Thyroid gland (tissue), 4 donors: ENCODE measurements at regions not wholly inside any gene's neighbourhood (a gene's known extent, or its start where the extent isn't known, plus 50 kb on each side); places are given as distances from the start of the nearest gene placed in this dataset.

Experiments
- POLR2A ChIP-seq, 2 donors: fragments of 450-650 bp; IDR thresholded peaks; one replicate each; pipeline ENCODE4 v1.6.1; 2017; ENCODE audit warnings: antibody characterized with exemption in 2 of 2, mild to moderate bottlenecking in 2 of 2, moderate library complexity in 1 of 2
- TF ChIP-seq, protein P1 (sequence below), 6 experiments: fragments of 200-600 bp in 3 of 6; fragments of 450-650 bp in 3 of 6; sonication (generic) in 3 of 6; IDR thresholded peaks; one replicate each; pipeline ENCODE4 v1.5.1; 2016 to 2019; ENCODE audit warnings: antibody characterized with exemption in 6 of 6, mild to moderate bottlenecking in 2 of 6, inconsistent platforms in 1 of 6, moderate library complexity in 1 of 6

DNA sequence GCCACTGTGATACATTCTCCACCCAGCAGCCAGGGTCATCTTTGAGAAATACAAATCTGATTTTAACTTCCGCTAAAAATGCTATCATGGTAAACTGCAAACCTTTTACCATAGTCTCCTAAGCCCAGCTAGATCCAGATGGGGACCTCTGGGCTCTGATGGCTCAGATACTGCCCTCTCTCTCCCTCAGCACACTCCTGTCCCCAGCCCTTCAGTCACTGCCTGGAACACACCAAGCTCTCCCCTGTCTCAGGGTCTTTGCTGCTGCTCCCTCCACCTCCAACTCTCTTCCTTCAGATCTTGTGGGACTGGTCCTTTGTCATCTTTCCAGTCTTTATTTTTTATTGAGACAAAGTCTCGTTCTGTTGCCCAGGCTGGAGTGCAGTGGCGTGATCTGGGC, 65.1 kb downstream of the SPRY4 start:
- TF ChIP-seq, protein P1, sequence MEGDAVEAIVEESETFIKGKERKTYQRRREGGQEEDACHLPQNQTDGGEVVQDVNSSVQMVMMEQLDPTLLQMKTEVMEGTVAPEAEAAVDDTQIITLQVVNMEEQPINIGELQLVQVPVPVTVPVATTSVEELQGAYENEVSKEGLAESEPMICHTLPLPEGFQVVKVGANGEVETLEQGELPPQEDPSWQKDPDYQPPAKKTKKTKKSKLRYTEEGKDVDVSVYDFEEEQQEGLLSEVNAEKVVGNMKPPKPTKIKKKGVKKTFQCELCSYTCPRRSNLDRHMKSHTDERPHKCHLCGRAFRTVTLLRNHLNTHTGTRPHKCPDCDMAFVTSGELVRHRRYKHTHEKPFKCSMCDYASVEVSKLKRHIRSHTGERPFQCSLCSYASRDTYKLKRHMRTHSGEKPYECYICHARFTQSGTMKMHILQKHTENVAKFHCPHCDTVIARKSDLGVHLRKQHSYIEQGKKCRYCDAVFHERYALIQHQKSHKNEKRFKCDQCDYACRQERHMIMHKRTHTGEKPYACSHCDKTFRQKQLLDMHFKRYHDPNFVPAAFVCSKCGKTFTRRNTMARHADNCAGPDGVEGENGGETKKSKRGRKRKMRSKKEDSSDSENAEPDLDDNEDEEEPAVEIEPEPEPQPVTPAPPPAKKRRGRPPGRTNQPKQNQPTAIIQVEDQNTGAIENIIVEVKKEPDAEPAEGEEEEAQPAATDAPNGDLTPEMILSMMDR (IDR thresholded peaks at IDR 0.05) = no peak
- no peak for TF ChIP-seq POLR2A (IDR thresholded peaks at IDR 0.05)
